ENCODE measurements at regions not wholly inside any gene's neighbourhood (a gene's known extent, or its start where the extent isn't known, plus 50 kb on each side); places are given as distances from the start of the nearest gene placed in this dataset.

- no peak for ATAC-seq (replicated peaks)
- Mint-ChIP-seq H3K9me3 (no peaks in the 10 kb centered on the region), H3K27ac (no peak overlapping the region), H3K27me3 (peaks cover 4% of the 10 kb centered on the region), H3K4me1 (no peaks in the 10 kb centered on the region), H3K4me3 (no peak overlapping the region), H3K36me3 (ENCODE audit: low read depth) (no peaks in the 10 kb centered on the region)
Observed at GRCh38 chr20:47883186-47883585, 97.9 kb upstream of the SULF2 start.

DNA sequence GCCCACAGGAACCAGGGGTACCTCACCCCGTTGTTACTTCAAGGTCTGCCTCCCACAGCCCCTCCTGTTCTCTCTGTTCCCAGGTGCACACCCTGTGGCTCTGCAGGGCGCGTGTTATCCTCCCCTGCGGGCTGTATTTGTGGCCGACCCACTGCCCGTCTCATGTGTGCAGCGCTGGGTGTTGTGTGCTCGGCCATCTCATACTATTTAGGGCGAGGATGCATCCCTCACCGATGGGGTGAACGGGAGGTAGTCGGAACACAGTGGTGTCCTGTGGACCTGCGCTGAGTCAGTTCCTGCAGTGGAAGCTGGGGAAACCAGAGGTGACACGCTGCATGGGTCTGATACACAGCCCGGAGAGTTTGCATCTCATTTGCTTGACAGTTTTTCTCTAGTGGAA, 94.5 kb upstream of the SULF2 start:
- H3K4me3 Mint-ChIP-seq: no peak overlapping the region
- peaks cover 7% of the 10 kb centered on the region for H3K27me3 Mint-ChIP-seq
- H3K9me3 Mint-ChIP-seq: no peaks in the 10 kb centered on the region
- H3K27ac Mint-ChIP-seq: no peak overlapping the region
- no peaks in the 10 kb centered on the region for H3K4me1 Mint-ChIP-seq
- ATAC-seq (replicated peaks): no peak
- no peaks in the 10 kb centered on the region for H3K36me3 Mint-ChIP-seq (ENCODE audit: low read depth)

DNA sequence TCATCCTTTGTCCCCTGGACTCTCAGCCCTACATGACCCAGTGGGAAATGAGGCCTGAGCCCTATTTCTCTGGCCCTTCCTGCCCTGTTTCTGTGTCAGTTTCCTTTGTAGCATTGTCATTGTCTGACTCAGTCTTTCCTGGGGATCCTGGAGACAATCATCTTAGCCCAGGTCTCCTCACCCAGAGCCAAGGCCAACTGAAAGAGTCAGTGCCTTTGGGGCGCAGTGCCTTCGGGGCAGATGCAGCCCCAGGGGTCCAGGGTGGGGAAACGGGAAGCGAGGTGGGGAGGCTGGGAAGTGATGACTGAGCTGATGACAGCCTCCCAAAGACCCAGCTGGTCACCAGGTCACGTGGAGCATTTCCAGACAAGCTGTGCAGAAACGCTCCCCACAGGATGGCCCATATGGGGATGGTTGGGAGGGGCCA, 93.3 kb upstream of the SULF2 start:
- H3K27ac Mint-ChIP-seq: no peak overlapping the region
- no peaks in the 10 kb centered on the region for H3K36me3 Mint-ChIP-seq (ENCODE audit: low read depth)
- H3K9me3 Mint-ChIP-seq: no peaks in the 10 kb centered on the region
- ATAC-seq (replicated peaks): no peak
- H3K4me3 Mint-ChIP-seq: no peak overlapping the region
- H3K27me3 Mint-ChIP-seq: peaks cover 7% of the 10 kb centered on the region
- no peaks in the 10 kb centered on the region for H3K4me1 Mint-ChIP-seq

GRCh38 chr20:47876311-47877088, 91.2 kb upstream of the SULF2 start:
- Mint-ChIP-seq H3K27ac (no peak overlapping the region), H3K36me3 (ENCODE audit: low read depth) (no peaks in the 10 kb centered on the region), H3K9me3 (no peaks in the 10 kb centered on the region), H3K27me3 (peaks cover 7% of the 10 kb centered on the region), H3K4me3 (no peak overlapping the region), H3K4me1 (no peaks in the 10 kb centered on the region)
- ATAC-seq (replicated peaks): no peak

- Mint-ChIP-seq H3K27ac (no peak overlapping the region), H3K27me3 (peaks cover 9% of the 10 kb centered on the region), H3K4me3 (no peak overlapping the region), H3K4me1 (no peaks in the 10 kb centered on the region), H3K36me3 (ENCODE audit: low read depth) (no peaks in the 10 kb centered on the region), H3K9me3 (no peaks in the 10 kb centered on the region)
- ATAC-seq (replicated peaks): no peak
Observed at GRCh38 chr20:47875297-47876025, 90.2 kb upstream of the SULF2 start.

- ATAC-seq (replicated peaks): no peak
- Mint-ChIP-seq H3K4me3 (no peak overlapping the region), H3K36me3 (ENCODE audit: low read depth) (no peaks in the 10 kb centered on the region), H3K9me3 (no peaks in the 10 kb centered on the region), H3K27me3 (peaks cover 8% of the 10 kb centered on the region), H3K4me1 (no peaks in the 10 kb centered on the region), H3K27ac (no peak overlapping the region)
Observed at GRCh38 chr20:47872341-47872740, 87.1 kb upstream of the SULF2 start.

DNA sequence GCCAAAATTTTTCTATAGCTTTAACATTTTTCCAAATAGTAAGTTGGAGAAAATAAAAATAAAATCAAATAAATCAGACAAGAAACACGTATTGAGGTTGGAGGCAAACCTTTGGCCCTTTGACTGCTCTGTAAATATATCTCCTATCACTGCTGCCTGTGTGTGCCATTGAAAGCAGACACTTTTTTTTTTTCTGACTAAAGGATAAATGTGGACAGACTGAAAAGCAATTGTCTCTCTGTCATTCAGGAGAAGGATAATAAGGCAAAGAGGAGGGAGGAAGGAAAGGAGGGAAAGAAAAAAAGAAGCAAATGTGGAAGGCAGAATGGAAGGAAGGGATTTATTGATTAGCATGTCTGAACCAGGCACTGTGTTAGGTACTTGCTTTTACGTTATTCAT, 85.2 kb upstream of the SULF2 start:
- Mint-ChIP-seq H3K9me3 (no peaks in the 10 kb centered on the region), H3K4me1 (no peaks in the 10 kb centered on the region), H3K27ac (no peak overlapping the region), H3K27me3 (peaks cover 8% of the 10 kb centered on the region), H3K36me3 (ENCODE audit: low read depth) (no peaks in the 10 kb centered on the region), H3K4me3 (no peak overlapping the region)
- no peak for ATAC-seq (replicated peaks)

- Mint-ChIP-seq H3K27ac (no peak overlapping the region), H3K4me1 (no peaks in the 10 kb centered on the region), H3K9me3 (no peaks in the 10 kb centered on the region), H3K27me3 (peaks cover 8% of the 10 kb centered on the region), H3K4me3 (no peak overlapping the region), H3K36me3 (ENCODE audit: low read depth) (no peaks in the 10 kb centered on the region)
- ATAC-seq (replicated peaks): no peak
Observed at GRCh38 chr20:47868744-47869143, 83.5 kb upstream of the SULF2 start.

DNA sequence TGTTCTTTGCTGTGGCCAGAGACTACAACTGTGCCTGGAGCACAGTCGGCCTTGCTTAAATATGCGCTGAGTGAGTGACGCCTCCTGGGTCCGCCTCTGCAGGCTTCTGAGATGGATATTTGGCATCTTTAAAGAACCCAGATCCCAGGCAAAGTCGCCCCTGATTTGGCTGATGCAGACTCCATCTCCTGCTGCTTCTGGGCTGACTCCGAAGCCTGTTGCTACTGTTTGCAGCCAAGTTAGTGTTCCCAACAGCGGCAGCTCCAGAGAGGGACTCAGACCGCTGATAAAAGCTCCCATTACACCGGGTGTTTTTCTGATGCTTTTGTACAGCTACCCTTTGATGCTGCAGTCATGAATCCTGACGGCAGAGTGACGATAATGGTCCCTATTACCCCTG, 83.0 kb upstream of the SULF2 start:
- Mint-ChIP-seq H3K9me3 (no peaks in the 10 kb centered on the region), H3K27me3 (peaks cover 13% of the 10 kb centered on the region), H3K4me1 (no peaks in the 10 kb centered on the region), H3K4me3 (no peak overlapping the region), H3K36me3 (ENCODE audit: low read depth) (no peaks in the 10 kb centered on the region), H3K27ac (no peak overlapping the region)
- ATAC-seq (replicated peaks): no peak

GRCh38 chr20:47867831-47868230, 82.5 kb upstream of the SULF2 start:
- Mint-ChIP-seq H3K4me3 (no peak overlapping the region), H3K36me3 (ENCODE audit: low read depth) (no peaks in the 10 kb centered on the region), H3K9me3 (no peaks in the 10 kb centered on the region), H3K27me3 (peaks cover 16% of the 10 kb centered on the region), H3K27ac (no peak overlapping the region), H3K4me1 (no peaks in the 10 kb centered on the region)
- ATAC-seq (replicated peaks): no peak

DNA sequence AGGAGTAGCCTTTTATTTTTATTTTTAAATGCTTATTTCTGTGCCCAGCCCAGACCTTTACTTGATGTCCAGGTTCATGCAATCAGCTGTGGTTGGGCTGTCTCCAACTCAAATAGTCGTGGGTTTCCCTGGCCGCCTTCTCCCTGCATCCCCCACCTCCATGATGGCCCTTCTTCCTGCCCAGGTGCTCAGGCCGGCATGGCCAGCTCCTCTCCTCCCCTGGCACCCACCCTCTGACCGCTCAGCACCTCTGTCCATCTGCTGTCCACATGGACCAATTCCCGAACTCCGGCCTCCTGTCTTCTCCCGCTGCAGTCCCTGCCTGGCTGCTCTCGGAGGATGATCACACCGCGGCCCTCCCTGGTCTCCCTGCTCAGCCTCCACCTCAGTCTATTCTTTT, 81.2 kb upstream of the SULF2 start:
- ATAC-seq (replicated peaks): no peak
- H3K4me1 Mint-ChIP-seq: no peaks in the 10 kb centered on the region
- no peaks in the 10 kb centered on the region for H3K36me3 Mint-ChIP-seq (ENCODE audit: low read depth)
- H3K4me3 Mint-ChIP-seq: no peak overlapping the region
- peaks cover 16% of the 10 kb centered on the region for H3K27me3 Mint-ChIP-seq
- H3K9me3 Mint-ChIP-seq: no peaks in the 10 kb centered on the region
- H3K27ac Mint-ChIP-seq: no peak overlapping the region

GRCh38 chr20:47865912-47866311, 80.6 kb upstream of the SULF2 start:
- ATAC-seq (replicated peaks): no peak
- Mint-ChIP-seq H3K4me3 (no peak overlapping the region), H3K9me3 (no peaks in the 10 kb centered on the region), H3K27ac (no peak overlapping the region), H3K36me3 (ENCODE audit: low read depth) (no peaks in the 10 kb centered on the region), H3K27me3 (peaks cover 16% of the 10 kb centered on the region), H3K4me1 (no peaks in the 10 kb centered on the region)

GRCh38 chr20:47865451-47865850, 80.2 kb upstream of the SULF2 start:
- Mint-ChIP-seq H3K27ac (no peak overlapping the region), H3K4me1 (no peaks in the 10 kb centered on the region), H3K9me3 (no peaks in the 10 kb centered on the region), H3K36me3 (ENCODE audit: low read depth) (no peaks in the 10 kb centered on the region), H3K27me3 (peaks cover 17% of the 10 kb centered on the region), H3K4me3 (no peak overlapping the region)
- ATAC-seq (replicated peaks): no peak

GRCh38 chr20:47863981-47864380, 78.7 kb upstream of the SULF2 start:
- Mint-ChIP-seq H3K27ac (no peak overlapping the region), H3K9me3 (no peaks in the 10 kb centered on the region), H3K27me3 (peaks cover 11% of the 10 kb centered on the region), H3K4me1 (no peaks in the 10 kb centered on the region), H3K36me3 (ENCODE audit: low read depth) (no peaks in the 10 kb centered on the region), H3K4me3 (no peak overlapping the region)
- ATAC-seq (replicated peaks): no peak

DNA sequence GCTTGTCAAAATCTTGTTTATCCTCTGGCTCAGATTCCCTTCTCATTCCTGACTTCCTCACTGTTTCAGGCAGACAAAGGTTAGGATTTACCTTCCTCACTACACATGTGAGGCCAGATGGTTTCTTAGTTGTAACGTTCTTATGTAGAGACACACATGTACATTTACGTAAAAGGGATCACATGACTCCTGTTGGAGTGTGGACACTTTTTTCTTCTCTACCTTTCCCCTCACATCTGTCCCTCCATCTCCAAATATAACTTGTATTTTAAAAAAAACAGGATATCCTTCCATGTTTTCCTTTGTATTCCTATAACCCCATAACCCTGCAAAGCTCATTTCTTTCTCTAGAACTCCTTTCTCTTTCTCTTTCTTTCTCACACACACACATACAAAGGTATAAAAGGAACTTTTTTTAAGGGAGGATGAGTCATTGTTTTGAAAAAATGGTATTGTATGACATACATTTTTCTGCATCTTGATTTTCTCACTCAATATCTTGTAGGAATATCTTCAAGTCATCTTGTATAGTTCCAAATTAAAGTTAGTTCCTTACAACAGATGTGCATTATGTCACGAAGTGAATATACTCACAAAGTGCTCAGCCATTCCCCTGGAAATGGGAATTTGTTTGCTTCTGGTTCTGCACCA, 78.2 kb upstream of the SULF2 start:
- H3K4me3 Mint-ChIP-seq: no peak overlapping the region
- H3K9me3 Mint-ChIP-seq: no peaks in the 10 kb centered on the region
- no peak overlapping the region for H3K27ac Mint-ChIP-seq
- ATAC-seq (replicated peaks): no peak
- H3K27me3 Mint-ChIP-seq: peaks cover 11% of the 10 kb centered on the region
- no peaks in the 10 kb centered on the region for H3K36me3 Mint-ChIP-seq (ENCODE audit: low read depth)
- no peaks in the 10 kb centered on the region for H3K4me1 Mint-ChIP-seq

All from activated T-helper 17 cell treated with anti-CD3 and anti-CD28 coated beads, Interleukin-2, amount 50 U/mL, for 72 hours (primary cell).